GM08714 (cell line): ENCODE measurements at regions not wholly inside any gene's neighbourhood (a gene's known extent, or its start where the extent isn't known, plus 50 kb on each side); places are given as distances from the start of the nearest gene placed in this dataset.
"Not testable (repeated sequence)": the region's sequence is repeated elsewhere in the genome, so short reads cannot be mapped to it uniquely, and the experiment has no call there.

Source experiments
- H3K4me3 ChIP-seq: fragments of 200-500 bp; sonication (Bioruptor generic); 2 replicates; pipeline ENCODE4 v1.5.1; 2014; ENCODE audit warnings: mild to moderate bottlenecking, low read length, inconsistent platforms
- ZNF274 ChIP-seq: IDR thresholded peaks from 2 replicates; pipeline ENCODE4 v1.6.1; 2012; ENCODE audit warnings: mild to moderate bottlenecking, low read depth, low read length

DNA sequence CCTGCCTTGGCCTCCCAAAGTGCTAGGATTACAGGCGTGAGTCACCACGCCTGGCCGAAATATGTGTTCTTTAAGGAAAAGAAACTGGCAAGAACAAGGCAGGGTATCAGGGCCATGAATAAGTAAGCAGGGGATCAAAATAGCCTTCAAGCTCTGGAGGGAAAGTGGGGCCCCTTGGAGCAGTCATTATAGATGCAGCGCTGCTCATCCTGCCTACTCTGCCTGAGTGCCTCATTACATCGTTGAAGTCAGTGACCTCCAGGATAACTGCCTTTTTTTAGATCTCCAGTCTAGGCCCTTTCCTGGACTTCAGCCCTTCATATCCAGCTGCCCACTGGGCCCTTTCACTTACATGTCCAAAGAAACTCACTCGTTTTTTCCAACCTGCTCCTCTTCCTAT is 69.8 kb upstream of the PPM1B start:
- TF ChIP-seq ZNF274: no peak
- no peak overlapping the region for H3K4me3 ChIP-seq

- no peak for TF ChIP-seq ZNF274
Measured at GRCh38 chr2:44100351-44100750, 68.3 kb upstream of the PPM1B start.

DNA sequence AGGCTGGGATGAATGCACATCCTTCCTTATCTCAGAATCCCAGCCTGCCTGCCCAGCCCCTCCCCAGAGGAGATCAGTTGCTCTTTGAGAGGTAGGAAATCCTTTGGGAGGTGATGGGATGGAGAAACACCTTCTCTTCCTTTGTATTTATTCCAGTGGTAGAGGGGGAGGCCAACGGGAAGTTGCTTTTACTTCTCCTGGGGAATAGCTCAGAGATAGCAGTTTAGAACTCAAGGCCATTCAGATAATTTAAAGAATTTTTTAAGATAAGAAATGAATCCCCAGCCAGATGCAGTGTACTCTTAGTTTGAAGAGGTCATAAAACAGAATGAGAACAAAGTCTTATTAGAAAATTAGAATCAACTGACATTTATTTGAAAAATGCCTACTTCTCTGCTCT is 67.4 kb upstream of the PPM1B start:
- H3K4me3 ChIP-seq: no peak overlapping the region
- no peak for TF ChIP-seq ZNF274

More at GRCh38 chr2:44100351-44100750, 68.3 kb upstream of the PPM1B start:
- H3K4me3 ChIP-seq: no peak overlapping the region

DNA sequence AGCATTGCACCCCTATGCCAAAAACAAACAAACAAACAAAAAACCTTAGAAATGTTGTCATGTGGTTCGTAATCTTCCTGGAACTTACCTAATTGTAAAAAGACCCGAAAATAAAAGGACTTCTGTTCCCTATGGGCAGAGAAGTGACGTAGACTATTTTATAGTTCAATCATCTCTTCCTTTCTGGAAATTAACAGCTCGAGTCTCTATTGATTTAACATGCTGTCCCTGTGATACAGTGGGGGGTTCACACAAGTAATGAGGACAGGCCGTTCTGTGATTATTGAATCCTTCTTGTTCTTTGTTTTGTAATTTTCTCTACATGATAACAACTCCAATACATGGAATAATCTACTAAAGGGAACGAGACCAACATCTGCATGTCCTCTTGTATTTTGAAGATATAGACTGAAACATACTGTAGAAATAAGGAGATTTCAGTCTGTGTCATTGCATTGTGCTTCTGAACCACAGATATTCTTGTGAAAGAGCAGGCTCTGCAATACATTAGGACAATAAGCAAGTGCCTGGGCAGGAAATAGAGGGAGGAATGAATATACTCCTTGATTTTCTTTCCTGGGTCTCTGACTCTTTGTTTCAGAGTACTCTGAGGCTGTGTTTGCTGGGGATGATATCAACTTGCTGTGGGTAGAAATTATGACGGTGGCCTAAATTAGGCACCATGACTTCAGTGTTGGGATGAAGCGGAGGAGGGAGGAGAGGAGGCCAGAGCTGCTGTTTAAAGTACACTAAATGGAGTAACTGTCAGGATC is 65.7 kb upstream of the PPM1B start:
- H3K4me3 ChIP-seq: no peak overlapping the region
- no peak for TF ChIP-seq ZNF274

- TF ChIP-seq ZNF274: no peak
- H3K4me3 ChIP-seq: no peak overlapping the region
Measured at GRCh38 chr2:44103639-44104038, 65.0 kb upstream of the PPM1B start.

DNA sequence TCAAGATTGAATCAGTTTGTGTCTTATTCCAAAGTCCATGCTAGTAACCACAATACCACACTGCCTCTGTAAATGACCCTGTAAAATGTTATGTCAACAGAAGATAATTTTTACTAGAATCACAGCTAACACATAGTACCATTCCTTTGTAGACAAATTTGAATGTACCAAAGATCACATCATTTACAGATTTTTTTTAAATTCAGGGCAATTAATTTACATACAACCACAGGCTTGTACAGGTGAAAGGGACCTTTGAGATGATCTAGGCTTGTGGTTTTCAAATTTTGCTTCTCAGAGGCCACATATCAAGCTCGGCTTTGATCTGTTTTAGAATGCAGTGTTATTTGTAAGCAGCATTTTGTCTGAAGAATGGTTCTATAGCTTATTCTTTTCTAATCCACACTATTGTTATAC is 63.8 kb upstream of the PPM1B start:
- no peak for TF ChIP-seq ZNF274
- H3K4me3 ChIP-seq: no peak overlapping the region

- H3K4me3 ChIP-seq: not testable (repeated sequence)
Measured at GRCh38 chr2:44106509-44106908, 62.2 kb upstream of the PPM1B start.

DNA sequence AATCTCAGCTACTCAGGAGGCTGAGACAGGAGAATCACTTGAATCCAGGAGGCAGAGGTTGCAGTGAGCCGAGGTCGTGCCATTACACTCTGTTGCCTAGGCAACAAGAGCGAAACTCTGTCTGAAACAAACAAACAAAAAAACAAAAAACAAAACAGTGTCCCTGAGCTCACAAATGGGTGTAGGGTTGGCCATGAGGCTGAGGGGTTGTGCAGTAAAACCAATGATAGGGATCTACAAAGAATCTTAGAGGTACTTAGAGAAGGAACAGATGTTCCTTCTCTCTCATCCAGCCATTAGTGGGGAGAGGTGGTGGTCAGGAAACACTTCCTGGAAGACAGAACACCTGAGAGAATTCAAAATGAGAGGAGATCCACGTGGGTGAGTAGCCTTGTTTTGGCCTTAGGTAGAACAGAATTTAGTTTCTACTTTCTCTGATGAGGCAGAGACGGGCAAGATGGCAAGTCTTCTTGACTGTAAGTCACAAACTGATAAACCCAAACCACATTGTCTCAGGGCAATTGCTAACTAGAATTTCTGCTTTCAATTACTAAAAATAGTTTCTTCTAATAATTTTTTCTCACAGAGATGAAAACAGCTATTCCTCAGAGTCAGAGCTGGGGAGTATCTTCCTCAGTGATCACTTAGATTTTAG is 61.5 kb upstream of the PPM1B start:
- no peak for TF ChIP-seq ZNF274
- no peak overlapping the region for H3K4me3 ChIP-seq

- no peak overlapping the region for H3K4me3 ChIP-seq
- TF ChIP-seq ZNF274: no peak
Measured at GRCh38 chr2:44107974-44108373, 60.7 kb upstream of the PPM1B start.

GRCh38 chr2:44109166-44109565 is 59.5 kb upstream of the PPM1B start:
- TF ChIP-seq ZNF274: no peak
- H3K4me3 ChIP-seq: no peak overlapping the region

GRCh38 chr2:44110444-44110843 is 58.2 kb upstream of the PPM1B start:
- no peak overlapping the region for H3K4me3 ChIP-seq
- no peak for TF ChIP-seq ZNF274

DNA sequence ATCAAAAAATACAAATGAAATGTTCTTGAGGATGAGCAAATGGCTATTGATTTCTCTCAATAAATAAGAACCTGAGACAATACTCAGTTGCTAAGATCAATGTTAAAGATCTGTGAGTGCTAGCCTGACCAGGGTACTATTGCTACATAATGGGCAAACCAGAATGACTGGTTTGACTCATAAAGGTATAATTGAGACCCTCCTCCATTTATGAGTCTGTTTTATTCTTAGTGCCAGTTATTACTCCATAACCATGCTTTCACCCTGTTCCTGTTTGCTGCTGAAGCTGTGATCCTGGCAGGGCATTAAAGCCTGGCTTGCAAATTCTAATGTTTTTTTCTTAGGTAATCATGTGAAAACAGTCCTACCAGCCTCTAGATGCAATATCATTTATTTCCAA is 56.6 kb upstream of the PPM1B start:
- no peak overlapping the region for H3K4me3 ChIP-seq
- no peak for TF ChIP-seq ZNF274

DNA sequence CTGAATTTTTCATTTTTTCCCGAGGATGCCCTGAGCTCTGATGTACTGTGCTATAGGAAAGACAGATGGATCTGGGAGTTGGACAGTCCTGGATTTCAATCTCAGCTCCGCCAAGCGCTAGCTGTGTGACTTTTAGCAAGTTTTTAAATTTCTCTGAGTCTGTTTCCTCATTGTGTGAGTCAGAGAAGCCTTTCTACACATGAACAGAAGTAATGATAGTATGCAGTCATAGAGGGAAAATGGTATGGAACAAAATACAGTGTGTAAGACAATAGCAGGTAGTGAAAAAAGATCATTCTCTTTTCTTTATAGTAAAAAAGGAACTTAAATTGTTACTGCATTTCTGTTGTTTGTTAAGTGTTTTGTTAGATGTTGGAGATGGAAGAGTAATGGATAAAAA is 52.4 kb upstream of the PPM1B start:
- no peak for TF ChIP-seq ZNF274
- H3K4me3 ChIP-seq: no peak overlapping the region

DNA sequence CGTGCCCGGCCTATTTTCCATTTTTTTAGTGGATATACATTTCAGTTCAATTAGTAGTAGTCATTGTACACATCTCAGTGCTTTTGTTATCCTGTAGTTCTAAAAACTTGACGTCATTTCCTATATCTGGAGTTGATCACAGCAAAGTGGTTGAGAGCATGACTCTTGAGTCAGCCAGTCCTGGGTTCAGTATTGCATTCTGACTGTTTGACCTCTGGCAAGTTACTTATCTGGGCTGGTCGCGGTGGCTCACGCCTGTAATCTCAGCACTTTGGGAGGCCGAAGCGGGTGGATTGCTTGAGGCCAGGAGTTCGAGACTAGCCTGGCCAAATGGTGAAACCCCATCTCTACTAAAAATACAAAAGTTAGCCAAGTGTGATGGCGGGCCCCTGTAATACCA is 50.4 kb upstream of the PPM1B start:
- no peak overlapping the region for H3K4me3 ChIP-seq

More for the DNA sequence above, 50.4 kb upstream of the PPM1B start:
- no peak for TF ChIP-seq ZNF274
